ENCODE measurements at regions not wholly inside any gene's neighbourhood (a gene's known extent, or its start where the extent isn't known, plus 50 kb on each side); places are given as distances from the start of the nearest gene placed in this dataset.

DNA sequence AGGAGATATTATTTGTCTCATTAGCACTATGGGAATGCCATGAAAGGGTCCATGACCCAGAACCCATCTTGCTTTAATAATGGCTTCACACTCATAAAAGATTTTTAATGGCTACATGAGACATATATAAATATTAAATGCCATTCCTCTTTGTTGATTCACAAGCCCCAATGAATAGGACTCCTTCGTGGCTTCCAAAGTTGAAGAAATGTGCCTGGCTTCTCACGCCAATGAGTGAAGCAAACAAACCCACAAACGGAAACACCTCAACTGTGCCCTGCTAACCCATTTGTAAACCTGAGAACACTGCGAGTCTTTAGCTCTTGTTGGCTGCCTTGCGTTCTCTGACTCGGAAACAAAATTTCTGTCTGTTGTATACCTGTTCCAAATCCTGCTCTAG lies 381.7 kb upstream of the DDHD1 start:
- TF ChIP-seq, protein P1, sequence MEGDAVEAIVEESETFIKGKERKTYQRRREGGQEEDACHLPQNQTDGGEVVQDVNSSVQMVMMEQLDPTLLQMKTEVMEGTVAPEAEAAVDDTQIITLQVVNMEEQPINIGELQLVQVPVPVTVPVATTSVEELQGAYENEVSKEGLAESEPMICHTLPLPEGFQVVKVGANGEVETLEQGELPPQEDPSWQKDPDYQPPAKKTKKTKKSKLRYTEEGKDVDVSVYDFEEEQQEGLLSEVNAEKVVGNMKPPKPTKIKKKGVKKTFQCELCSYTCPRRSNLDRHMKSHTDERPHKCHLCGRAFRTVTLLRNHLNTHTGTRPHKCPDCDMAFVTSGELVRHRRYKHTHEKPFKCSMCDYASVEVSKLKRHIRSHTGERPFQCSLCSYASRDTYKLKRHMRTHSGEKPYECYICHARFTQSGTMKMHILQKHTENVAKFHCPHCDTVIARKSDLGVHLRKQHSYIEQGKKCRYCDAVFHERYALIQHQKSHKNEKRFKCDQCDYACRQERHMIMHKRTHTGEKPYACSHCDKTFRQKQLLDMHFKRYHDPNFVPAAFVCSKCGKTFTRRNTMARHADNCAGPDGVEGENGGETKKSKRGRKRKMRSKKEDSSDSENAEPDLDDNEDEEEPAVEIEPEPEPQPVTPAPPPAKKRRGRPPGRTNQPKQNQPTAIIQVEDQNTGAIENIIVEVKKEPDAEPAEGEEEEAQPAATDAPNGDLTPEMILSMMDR (IDR thresholded peaks at IDR 0.05): no peak
- no peak for TF ChIP-seq POLR2A (IDR thresholded peaks at IDR 0.05)
- TF ChIP-seq POLR2AphosphoS5 (IDR thresholded peaks at IDR 0.05): no peak
- no peak for TF ChIP-seq EP300 (IDR thresholded peaks at IDR 0.05)
